Fibroblast of skin of back (primary cell): ENCODE measurements at regions not wholly inside any gene's neighbourhood (a gene's known extent, or its start where the extent isn't known, plus 50 kb on each side); places are given as distances from the start of the nearest gene placed in this dataset.
"Not testable (repeated sequence)": the region's sequence is repeated elsewhere in the genome, so short reads cannot be mapped to it uniquely, and the experiment has no call there.

Source experiments
- DNase-seq: peaks from one replicate; pipeline ENCODE4 v3.0.0-alpha.2; 2013

DNA sequence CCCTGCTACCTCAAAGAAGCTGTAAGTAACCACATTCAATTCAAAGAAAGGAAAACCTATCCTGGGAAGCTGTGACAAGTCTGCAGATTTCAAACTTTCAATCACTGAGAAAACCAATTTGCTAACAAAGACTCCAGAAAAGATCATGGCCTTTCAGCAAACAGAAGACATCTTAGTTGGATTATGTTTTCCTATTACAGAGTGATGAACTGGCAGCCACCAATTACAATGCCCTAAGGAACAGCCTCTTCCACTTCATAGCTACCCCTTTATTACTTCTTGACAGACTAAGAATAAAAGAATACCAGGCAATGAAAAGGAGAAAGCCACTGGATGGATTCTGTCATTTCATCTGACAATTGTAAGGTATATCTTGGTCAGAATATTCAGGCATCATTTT lies 128.2 kb upstream of the RASEF start:
- no peak for DNase-seq

GRCh38 chr9:83189026-83189425 lies 126.1 kb upstream of the RASEF start:
- not testable (repeated sequence) for DNase-seq

GRCh38 chr9:83188277-83188676 lies 125.3 kb upstream of the RASEF start:
- no peak for DNase-seq

GRCh38 chr9:83186155-83186737 lies 123.3 kb upstream of the RASEF start:
- DNase-seq = no peak

GRCh38 chr9:83185488-83186154 lies 122.7 kb upstream of the RASEF start:
- no peak for DNase-seq

DNA sequence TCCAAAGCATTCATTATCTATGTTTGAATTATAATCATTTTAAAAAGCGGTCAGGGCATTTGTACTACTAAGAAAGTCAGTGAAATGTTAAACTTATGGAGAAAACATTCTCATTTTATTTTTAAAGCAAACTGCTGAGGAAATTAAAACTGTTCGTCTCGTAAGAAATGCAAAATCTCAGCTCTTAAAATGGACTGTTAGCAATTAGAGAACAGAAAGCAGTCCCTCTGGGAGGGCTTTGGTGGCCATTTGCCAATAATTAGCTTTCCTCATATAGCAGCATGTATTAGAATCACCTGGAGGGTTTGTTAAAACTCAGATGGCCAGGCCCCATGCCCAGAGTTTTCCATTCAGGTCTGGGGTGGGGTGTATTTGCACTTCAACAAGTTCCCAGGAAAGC lies 120.7 kb upstream of the RASEF start:
- DNase-seq = no peak

- DNase-seq = no peak
Observed at GRCh38 chr9:83182071-83182470, 119.1 kb upstream of the RASEF start.

GRCh38 chr9:83178717-83179116 lies 115.8 kb upstream of the RASEF start:
- no peak for DNase-seq

DNA sequence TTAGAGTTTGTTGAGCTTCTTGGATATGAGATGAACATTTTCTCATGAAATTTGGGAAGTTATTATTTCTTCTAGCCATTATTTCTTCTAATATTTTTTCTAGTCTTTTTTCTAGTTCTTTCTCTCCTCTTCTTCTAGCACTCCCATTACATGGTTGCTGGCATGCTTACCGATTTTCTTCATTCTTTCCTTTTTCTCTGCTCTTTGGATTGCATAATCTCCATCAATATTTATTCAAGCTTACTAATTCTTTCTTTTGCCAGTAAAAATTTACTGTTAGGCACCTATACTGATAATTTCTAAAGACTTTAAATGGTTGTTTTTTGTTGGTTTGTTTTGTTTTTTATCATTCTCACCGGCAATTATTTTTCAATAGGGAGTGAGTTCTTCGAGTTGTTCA lies 114.8 kb upstream of the RASEF start:
- no peak for DNase-seq

DNA sequence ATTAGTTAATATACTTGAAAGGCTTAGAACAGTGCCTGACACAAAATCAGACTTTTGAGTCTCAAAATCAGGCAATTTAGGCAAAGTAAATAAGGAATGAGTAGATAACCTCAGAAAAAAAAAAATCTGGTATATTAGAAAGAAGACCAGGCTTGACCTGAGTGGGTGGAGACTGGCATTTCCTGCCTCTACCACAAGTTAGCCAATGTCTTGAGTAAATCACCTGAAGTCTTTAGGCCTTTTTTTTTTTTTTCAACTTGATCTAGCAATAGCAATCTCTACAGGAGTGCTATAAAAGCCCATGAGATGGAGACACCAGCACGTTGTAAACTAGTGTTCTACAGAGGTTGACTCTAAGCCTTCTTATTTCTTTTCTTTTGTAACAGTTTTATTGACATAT lies 104.2 kb upstream of the RASEF start:
- no peak for DNase-seq

GRCh38 chr9:83166372-83166771 lies 103.4 kb upstream of the RASEF start:
- DNase-seq = no peak

DNA sequence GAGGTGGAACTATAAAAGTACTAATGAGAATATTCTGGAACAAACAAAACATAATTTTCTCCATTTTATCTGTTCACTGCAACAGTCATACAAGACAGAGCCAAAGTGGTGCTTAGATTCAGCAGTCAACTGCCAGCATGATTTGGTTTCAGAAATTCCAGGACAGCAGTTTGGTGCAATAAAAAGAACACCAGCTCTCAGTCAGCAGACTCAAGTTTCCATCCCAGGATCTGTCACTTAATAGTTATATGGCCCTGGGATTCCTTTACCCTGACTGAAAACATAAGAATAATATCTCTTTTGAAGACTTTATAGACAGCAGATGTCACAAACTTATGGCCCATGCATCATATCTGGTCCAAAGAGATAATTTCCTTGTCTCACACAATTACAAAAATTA lies 92.8 kb upstream of the RASEF start:
- DNase-seq = no peak

DNA sequence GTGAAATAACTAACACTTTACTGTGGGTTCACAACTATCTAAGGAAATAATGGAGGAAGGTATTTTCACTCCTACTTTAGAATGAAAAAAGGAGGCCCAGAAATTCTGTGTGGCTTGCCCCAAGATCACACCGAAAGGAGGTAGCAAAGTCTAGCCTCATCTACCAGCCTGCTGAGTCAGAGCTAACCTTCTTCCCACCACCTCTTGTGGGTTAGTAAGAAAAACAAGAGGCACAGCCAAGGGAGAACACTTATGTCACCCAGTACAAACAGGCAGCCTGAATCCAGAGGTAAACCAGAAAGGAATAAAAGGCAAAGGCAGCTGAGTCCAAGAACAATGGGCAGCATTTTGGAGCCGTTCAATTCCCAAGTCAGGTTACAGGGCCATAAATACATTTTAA lies 91.9 kb upstream of the RASEF start:
- DNase-seq = peak; percentile 24

DNA sequence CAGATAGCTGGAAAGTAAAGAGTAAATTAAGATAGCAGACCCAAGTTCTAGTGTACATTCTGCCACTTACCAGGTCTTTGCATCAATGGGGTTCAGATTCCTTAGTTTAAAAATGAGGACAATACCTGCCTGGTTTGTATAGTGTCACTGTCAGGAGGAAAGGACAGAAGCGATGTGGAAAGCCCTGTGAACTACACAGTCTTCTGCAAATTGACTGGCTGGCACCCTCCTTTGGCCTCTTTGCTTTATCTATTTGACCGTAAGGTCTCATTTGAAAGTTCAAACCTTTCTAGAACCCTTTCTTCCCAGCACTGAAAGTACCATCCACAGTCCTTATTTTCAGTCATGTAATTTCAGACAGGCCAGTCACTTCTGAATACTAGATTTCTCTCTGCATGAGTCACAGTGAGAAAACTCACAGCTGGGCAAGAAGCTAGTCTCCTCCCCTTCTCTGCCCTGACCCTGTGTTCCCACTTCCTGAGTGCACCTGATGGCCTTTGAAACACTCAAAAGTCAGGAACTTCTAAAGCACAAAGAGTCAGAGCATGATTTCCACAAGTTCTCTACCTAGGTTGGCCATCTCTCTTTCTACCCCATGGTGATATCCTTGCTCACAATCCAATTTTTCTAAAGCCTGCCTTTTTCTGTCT lies 91.3 kb upstream of the RASEF start:
- DNase-seq = peak; percentile 50

GRCh38 chr9:83153030-83153429 lies 90.1 kb upstream of the RASEF start:
- no peak for DNase-seq

DNA sequence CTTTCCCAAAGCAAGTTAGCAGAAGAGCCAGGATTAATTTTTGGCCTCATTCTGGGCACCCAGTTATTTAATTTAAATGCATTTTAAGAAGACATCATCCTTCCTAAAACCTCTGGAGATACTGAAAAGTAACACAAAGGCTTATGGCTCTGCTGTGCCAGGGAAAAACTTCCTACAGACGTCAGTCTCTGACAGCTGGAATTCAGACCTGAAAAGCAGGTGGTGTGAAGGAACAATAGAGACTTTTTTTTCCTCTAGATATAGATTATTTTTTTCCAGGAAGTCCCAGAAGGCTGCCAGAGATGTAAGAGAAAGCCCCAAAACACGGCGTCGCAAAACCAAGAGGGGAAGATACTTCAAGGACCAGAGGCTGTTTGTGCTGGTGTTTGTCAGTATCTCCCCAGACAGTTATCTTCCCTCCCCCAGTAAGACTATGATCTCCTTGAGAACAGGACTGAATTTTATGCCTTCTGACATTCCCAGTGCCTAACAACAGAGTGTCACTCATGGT lies 88.7 kb upstream of the RASEF start:
- no peak for DNase-seq

GRCh38 chr9:83147315-83148149 lies 84.6 kb upstream of the RASEF start:
- no peak for DNase-seq

GRCh38 chr9:83146325-83146724 lies 83.4 kb upstream of the RASEF start:
- no peak for DNase-seq

- DNase-seq = no peak
Observed at GRCh38 chr9:83144492-83144891, 81.5 kb upstream of the RASEF start.

- DNase-seq = no peak
Observed at GRCh38 chr9:83142389-83142788, 79.4 kb upstream of the RASEF start.

GRCh38 chr9:83141887-83142286 lies 78.9 kb upstream of the RASEF start:
- DNase-seq = no peak

- no peak for DNase-seq
Observed at GRCh38 chr9:83140061-83140460, 77.1 kb upstream of the RASEF start.
